NCI-H2171 treated with DMSO at 0.1 percent for 48 hours (cell line): ENCODE measurements at regions not wholly inside any gene's neighbourhood (a gene's known extent, or its start where the extent isn't known, plus 50 kb on each side); places are given as distances from the start of the nearest gene placed in this dataset.
A peak's percentile ranks its signal among the peaks of the same experiment; 100 is the strongest.

Source experiments
- DNase-seq: peaks from one replicate; lab custom pipeline; 2025; lab: John Stamatoyannopoulos, UW

DNA sequence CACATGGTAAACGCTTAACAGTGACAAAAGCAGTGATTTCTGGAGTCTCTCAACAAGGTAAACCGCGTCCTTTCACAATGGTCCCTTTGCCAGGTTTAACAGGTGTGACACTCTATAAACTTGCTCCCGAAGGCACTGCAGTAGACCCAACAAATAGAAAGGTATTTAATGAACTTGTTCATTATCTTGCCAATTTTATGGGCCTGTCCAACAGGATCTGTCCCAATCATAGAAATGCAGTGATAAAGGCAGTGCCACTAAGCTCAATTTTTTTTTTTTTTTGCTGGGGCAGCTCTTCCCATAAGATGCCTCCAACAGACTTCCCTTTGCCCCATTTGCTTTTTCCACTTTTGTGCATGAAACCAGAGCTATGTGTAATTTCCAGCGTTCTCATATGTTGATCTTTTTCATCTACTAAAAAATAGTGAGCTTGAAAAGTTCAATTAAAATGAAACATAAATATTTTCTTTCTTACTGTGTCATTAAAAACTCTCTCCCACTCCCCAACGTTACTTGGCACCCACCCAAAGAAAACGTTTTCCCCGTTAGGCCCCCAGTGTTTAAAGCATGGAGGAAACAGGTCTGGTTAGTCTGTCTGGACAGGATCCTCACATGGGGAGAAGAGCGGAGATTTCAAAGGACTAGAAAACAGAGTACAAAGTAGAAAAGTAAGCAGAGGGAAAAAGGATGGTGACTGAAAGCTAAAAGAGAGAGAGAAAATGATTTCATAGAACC is 80.9 kb upstream of the SPATA31D4 start:
- no peak for DNase-seq

GRCh38 chr9:81848472-81848871 is 79.8 kb upstream of the SPATA31D4 start:
- DNase-seq = peak; percentile 4

DNA sequence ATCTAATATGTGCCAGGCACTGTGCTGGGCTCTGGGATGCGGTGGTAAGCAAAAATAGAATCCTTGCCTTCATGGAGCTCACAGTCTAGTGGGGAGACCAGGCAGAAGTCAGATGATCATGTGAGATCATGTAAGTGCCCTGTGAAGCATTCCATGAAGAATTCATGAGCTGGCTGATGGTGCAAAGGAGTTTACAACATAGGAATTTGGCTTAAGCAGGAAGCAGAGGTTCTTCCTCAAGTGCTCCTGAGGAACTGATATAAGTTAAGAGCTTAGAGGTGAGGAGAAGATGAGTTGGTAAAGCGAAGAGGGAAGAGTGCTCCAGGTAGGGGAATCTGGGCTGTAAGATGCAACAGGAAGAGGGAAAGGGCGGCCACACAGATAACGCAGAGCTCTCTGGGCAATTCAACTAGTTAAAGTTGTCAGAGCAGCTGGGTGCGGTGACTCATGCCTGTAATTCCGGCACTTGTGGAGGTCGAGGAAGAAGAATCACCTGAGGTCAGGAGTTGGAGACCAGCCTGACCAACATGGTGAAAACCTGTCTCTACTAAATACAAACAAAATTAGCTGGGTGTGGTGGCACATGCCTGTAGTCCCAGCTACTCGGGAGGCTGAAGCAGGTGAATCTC is 78.5 kb upstream of the SPATA31D4 start:
- DNase-seq = no peak

DNA sequence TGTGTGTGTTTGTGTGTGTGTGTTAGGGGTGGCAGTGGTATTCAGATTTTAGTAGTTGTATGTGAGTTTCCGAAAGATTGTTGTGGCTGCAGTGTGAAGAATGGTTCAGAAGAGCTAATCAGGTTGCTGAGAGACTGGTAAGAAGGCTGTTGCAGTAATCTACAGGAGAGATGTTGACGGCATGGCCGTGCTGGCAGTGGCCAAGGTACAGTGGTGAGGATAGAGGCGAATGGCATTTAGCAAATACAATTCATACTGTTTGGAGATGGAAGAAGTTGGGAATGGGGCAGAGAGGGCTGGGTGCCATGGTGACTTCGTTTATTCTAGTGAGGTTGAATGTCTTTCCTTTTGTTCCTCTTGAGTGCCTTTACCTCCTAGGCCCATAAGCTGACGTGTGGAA is 77.5 kb upstream of the SPATA31D4 start:
- DNase-seq = no peak

- no peak for DNase-seq
These were observed 76.9 kb upstream of the SPATA31D4 start for GRCh38 chr9:81851340-81851739.

DNA sequence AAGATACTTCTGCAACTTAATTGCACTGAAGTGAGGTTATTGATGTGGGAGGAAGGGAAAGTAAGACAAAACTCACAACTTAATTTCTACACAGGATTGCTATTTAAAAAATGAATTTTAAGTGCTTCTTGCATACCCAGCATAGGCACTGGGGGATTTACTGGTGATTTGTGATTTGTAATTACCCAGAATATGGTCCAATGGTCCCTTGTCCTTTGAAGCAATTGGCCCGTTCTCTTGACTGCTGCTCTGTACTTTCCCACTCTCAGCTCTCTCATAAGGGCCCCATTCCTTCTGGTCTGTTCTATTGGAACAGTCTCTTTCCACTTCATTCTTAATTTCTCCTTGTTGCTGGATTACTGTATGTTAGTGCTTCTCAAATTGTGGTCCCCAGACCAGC is 75.4 kb upstream of the SPATA31D4 start:
- no peak for DNase-seq

GRCh38 chr9:81855538-81855937 is 72.7 kb upstream of the SPATA31D4 start:
- DNase-seq = no peak

DNA sequence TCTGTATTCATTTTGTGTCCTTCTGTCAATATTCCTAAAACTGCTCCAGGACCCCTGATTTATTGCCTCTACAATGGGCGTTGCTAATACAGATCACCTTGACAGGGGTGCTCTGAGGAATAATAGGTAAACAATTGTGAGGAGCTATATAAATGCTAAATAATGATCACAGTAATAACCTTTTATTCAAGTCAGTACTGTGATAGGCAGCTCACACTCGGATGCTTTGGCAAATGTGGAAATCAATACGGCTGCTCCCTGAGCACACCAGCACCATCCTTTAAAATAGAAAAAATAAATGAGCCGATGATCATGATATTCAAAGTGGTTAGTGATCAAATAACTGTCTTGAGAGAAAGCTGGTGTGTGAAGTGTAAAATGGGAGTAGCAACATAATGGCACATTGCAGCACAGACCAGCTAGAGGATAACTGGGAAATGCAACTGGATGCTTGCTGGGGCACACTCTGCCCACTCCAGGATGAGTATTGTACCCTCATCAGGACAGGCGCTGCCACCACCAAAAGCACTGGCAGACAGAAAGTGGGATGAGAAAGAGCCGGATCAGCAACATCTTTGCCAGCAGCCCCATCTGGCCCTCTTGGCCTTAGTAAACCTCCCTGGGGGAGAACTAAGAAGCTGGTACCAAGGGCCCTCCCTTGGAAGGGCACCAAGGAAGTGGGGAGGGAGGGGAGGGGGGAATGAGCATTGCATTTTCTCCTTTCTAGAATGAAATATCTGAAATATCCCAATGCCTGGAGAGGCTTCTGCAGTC is 69.4 kb upstream of the SPATA31D4 start:
- DNase-seq = peak; percentile 18

DNA sequence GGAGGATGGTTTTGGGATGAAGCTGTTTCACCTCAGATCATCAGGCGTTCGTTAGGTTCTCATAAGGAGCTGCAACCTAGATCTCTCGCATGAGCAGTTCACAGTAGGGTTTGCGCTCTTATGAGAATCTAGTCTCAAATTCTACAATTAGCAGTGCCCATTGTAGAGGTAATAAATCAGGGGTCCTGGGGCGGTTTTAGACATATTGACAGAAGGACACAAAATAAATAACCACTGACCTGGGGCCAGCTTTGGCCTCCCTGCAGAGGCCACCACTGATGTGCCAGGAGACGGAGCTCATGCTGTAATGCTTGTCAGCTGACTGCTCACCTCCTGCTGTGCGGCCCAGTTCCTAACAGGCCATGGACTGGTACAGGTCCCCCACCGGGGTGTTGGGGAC is 67.6 kb upstream of the SPATA31D4 start:
- DNase-seq = no peak

GRCh38 chr9:81861644-81862043 is 66.6 kb upstream of the SPATA31D4 start:
- no peak for DNase-seq

- DNase-seq = peak; percentile 21
These were observed 60.1 kb upstream of the SPATA31D4 start for GRCh38 chr9:81868145-81868544.

GRCh38 chr9:81871695-81872094 is 56.5 kb upstream of the SPATA31D4 start:
- DNase-seq = no peak

DNA sequence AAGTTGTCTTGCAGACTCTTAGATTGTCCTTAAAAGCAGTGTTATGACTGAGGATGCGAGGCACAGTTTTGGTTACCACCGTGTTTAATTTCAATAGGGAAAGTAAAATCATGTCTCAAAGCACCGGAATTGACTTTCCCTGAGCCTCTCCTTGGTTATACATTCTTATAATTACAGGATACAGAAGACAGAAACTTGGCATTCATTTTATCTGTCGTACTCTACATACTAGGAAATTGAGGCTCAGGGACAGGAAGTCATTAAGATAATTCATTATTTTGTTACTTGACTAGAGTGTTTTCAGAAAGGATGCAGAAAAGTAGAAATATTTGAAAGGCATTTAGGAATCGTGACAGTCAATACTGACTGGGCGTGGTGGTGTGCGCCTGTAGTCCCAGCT is 54.0 kb upstream of the SPATA31D4 start:
- no peak for DNase-seq

DNA sequence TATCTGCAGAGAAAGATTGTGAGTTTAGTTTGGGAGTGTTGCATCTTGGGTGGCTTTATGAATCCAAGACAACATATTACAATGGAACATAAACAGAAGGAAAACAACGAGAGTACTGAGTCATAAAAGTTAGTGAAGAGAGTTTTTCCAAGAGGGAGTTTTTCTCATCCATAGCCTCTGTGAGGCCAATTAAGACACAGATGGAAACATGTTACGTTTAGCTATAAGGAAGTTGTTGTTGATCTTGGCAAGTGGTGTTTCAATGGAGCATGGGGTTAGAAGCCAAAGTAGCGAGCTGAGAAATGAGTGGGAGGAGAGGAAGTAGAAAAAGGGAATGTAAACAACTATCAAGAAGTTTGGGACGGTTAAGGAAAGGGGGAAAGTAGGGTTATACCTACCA is 53.3 kb upstream of the SPATA31D4 start:
- DNase-seq = no peak

GRCh38 chr9:81877047-81877446 is 51.2 kb upstream of the SPATA31D4 start:
- no peak for DNase-seq
